Adrenal gland (tissue), 5 donors: ENCODE measurements at regions not wholly inside any gene's neighbourhood (a gene's known extent, or its start where the extent isn't known, plus 50 kb on each side); places are given as distances from the start of the nearest gene placed in this dataset.

Source experiments
- POLR2A ChIP-seq, 2 donors: fragments of 450-650 bp; IDR thresholded peaks; one replicate each; pipeline ENCODE4 v1.6.1; 2017; ENCODE audit warnings: antibody characterized with exemption in 2 of 2, mild to moderate bottlenecking in 2 of 2, moderate library complexity in 1 of 2
- TF ChIP-seq, protein P1 (sequence below), 6 experiments: fragments of 450-650 bp in 4 of 6; fragments of 200-600 bp in 2 of 6; sonication (generic) in 1 of 6; IDR thresholded peaks; 1 replicate in 5 of 6; 2 replicates in 1 of 6; pipeline versions ENCODE4 v1.5.1 to v1.8.0; 2016 to 2021; ENCODE audit warnings: antibody characterized with exemption in 6 of 6, mild to moderate bottlenecking in 2 of 6, moderate library complexity in 1 of 6
- donor health status: DM: no; HTN: no; CAD: no.

DNA sequence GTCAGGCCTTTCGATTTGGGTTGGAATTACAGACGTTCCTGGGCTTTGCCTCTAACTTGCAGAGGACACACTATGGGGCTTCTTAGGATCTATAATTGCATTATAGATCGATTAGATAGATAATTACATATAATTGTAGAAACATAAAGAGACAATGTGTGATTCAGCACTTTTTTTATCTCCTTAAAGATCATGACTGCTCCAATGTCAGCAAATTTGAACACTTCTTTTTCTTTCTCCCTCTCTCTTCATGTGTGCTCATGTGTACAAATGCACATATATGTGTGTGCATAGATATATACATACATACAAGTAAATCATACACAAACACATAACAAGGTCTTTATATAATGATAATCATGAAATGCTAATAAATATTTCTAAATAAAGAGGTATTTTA lies 1261.2 kb upstream of the SLC39A10 start:
- TF ChIP-seq POLR2A (IDR thresholded peaks at IDR 0.05) = no peak
- TF ChIP-seq, protein P1, sequence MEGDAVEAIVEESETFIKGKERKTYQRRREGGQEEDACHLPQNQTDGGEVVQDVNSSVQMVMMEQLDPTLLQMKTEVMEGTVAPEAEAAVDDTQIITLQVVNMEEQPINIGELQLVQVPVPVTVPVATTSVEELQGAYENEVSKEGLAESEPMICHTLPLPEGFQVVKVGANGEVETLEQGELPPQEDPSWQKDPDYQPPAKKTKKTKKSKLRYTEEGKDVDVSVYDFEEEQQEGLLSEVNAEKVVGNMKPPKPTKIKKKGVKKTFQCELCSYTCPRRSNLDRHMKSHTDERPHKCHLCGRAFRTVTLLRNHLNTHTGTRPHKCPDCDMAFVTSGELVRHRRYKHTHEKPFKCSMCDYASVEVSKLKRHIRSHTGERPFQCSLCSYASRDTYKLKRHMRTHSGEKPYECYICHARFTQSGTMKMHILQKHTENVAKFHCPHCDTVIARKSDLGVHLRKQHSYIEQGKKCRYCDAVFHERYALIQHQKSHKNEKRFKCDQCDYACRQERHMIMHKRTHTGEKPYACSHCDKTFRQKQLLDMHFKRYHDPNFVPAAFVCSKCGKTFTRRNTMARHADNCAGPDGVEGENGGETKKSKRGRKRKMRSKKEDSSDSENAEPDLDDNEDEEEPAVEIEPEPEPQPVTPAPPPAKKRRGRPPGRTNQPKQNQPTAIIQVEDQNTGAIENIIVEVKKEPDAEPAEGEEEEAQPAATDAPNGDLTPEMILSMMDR (IDR thresholded peaks at IDR 0.05) = no peak
